PC-9 (cell line): ENCODE measurements at regions not wholly inside any gene's neighbourhood (a gene's known extent, or its start where the extent isn't known, plus 50 kb on each side); places are given as distances from the start of the nearest gene placed in this dataset.

ENCODE experiments used
- BruUV-seq: library from RNA; stranded (reverse); fragments of 400-500 nt; replicated peaks from 2 replicates; lab custom pipeline; 2021; lab: Mats Ljungman, UMichigan
- CTCF ChIA-PET: fragments of 300-600 bp; sonication (Branson Sonifier 250); formaldehyde crosslinking; loops from one replicate; lab custom pipeline; 2022; ENCODE audit warnings: antibody characterized with exemption; lab: Charles Lee
- POLR2A ChIA-PET: fragments of 300-600 bp; sonication (Branson Sonifier 250); formaldehyde crosslinking; loops from one replicate; lab custom pipeline; 2022; ENCODE audit warnings: antibody characterized with exemption; ENCODE audit not compliant: unreplicated experiment; lab: Charles Lee
- DNase-seq, 2 experiments: peaks; one replicate each; pipeline versions ENCODE4 v3.0.0 to v3.0.0-alpha.2; 2015 to 2022; ENCODE audit warnings: mixed read lengths in 1 of 2
- H2AFZ ChIP-seq: fragments of 200-600 bp; sonication (generic); 2 replicates; pipeline ENCODE4 v1.8.1; 2017; ENCODE audit warnings: antibody characterized with exemption
- H3F3A ChIP-seq: fragments of 200-600 bp; sonication (generic); 2 replicates; pipeline ENCODE4 v1.8.1; 2017; ENCODE audit warnings: antibody characterized with exemption, mild to moderate bottlenecking, low read depth; ENCODE audit not compliant: insufficient read depth
- H3K27ac ChIP-seq: fragments of 200-600 bp; sonication (generic); 2 replicates; pipeline ENCODE4 v1.6.1; 2016; ENCODE audit warnings: mixed run types
- H3K27me3 ChIP-seq: fragments of 200-600 bp; sonication (generic); 2 replicates; pipeline ENCODE4 v1.6.1; 2016; ENCODE audit warnings: low read depth, mixed run types; ENCODE audit not compliant: insufficient read depth
- H3K36me3 ChIP-seq: fragments of 200-600 bp; sonication (generic); 2 replicates; pipeline ENCODE4 v1.6.1; 2016; ENCODE audit warnings: low read depth, mixed run types
- H3K4me1 ChIP-seq: fragments of 200-600 bp; sonication (generic); replicated peaks from 2 replicates; pipeline ENCODE4 v1.6.1; 2016; ENCODE audit warnings: mixed run types; ENCODE audit not compliant: insufficient read depth
- H3K4me2 ChIP-seq: fragments of 200-600 bp; sonication (generic); 2 replicates; pipeline ENCODE4 v1.6.1; 2017; ENCODE audit warnings: mixed run types
- H3K4me3 ChIP-seq: fragments of 200-600 bp; sonication (generic); 2 replicates; pipeline ENCODE4 v1.6.1; 2016; ENCODE audit warnings: mixed run types
- H3K79me2 ChIP-seq: fragments of 200-600 bp; sonication (generic); 2 replicates; pipeline ENCODE4 v1.6.1; 2017; ENCODE audit warnings: low read depth, mixed run types
- H3K9me2 ChIP-seq: fragments of 200-600 bp; sonication (generic); 2 replicates; pipeline ENCODE4 v1.8.1; 2017; ENCODE audit warnings: mild to moderate bottlenecking; ENCODE audit not compliant: insufficient read depth
- H3K9me3 ChIP-seq: fragments of 200-600 bp; sonication (generic); 2 replicates; pipeline ENCODE4 v1.8.1; 2016; ENCODE audit warnings: low read depth; ENCODE audit not compliant: insufficient read depth
- H4K20me1 ChIP-seq: fragments of 200-600 bp; sonication (generic); 2 replicates; pipeline ENCODE4 v1.8.1; 2017; ENCODE audit not compliant: insufficient read depth
- CTCF ChIP-seq: fragments of 200-600 bp; sonication (generic); conservative IDR thresholded peaks from 2 replicates; pipeline ENCODE4 v1.6.1; 2017; ENCODE audit warnings: mixed run types, antibody characterized with exemption, mild to moderate bottlenecking, moderate library complexity
- EZH2 ChIP-seq: fragments of 200-600 bp; sonication (generic); IDR thresholded peaks from 2 replicates; pipeline ENCODE4 v1.8.0; 2017; ENCODE audit warnings: antibody characterized with exemption, low read depth
- intact Hi-C: fragments of 100-400 bp; cut with micrococcal nuclease; formaldehyde crosslinking; loops from one replicate; pipeline ENCODE4 v1.10.0; 2022; ENCODE audit not compliant: unreplicated experiment

- ChIA-PET POLR2A (no interaction called here), CTCF (no interaction called here)
- H4K20me1 ChIP-seq = no peaks in the 10 kb centered on the region
- H3K9me3 ChIP-seq = no peaks in the 10 kb centered on the region
- no peaks in the 10 kb centered on the region for H3K79me2 ChIP-seq
- no peaks in the 10 kb centered on the region for H3K9me2 ChIP-seq
- H3K4me1 ChIP-seq = peaks cover 30% of the 10 kb centered on the region
- no peak for TF ChIP-seq CTCF
- no peak for TF ChIP-seq EZH2
- no peaks in the 10 kb centered on the region for H3F3A ChIP-seq
- DNase-seq = no peak
- H3K36me3 ChIP-seq = no peaks in the 10 kb centered on the region
- peak overlapping the region; percentile 30; the same call in 1 of the 2 replicates for H3K4me2 ChIP-seq
- no peak overlapping the region for H2AFZ ChIP-seq
- no TSS peak for BruUV-seq
- intact Hi-C loops = no loop called here
- no peaks in the 10 kb centered on the region for H3K27me3 ChIP-seq
- no peak overlapping the region for H3K4me3 ChIP-seq
- H3K27ac ChIP-seq = no peak overlapping the region
These were observed 50.0 kb upstream of the ABLIM1 start for GRCh38 chr10:114708084-114708483.

GRCh38 chr10:114708717-114709335, 50.8 kb upstream of the ABLIM1 start:
- CTCF ChIA-PET = interaction anchor here (0.6 to 1.0 kb wide), 3 partner anchors 12 to 237 kb away, joined by 3 to 4 read pairs (median 3); no protein-coding TSS in a partner anchor
- DNase-seq = peak; percentile 34 to 92
- Histone ChIP-seq H3K27ac (0 out of 2 replicates have a peak overlapping the region, but pooled peaks have one; percentile 9), H3K79me2 (no peaks in the 10 kb centered on the region), H3K27me3 (no peaks in the 10 kb centered on the region), H3K4me2 (peak overlapping the region; percentile 30), H3F3A (peaks cover 1% of the 10 kb centered on the region; the same call in 1 of the 2 replicates), H3K9me3 (no peaks in the 10 kb centered on the region), H3K4me1 (peaks cover 34% of the 10 kb centered on the region), H2AFZ (no peak overlapping the region), H3K4me3 (no peak overlapping the region), H3K36me3 (no peaks in the 10 kb centered on the region), H3K9me2 (no peaks in the 10 kb centered on the region), H4K20me1 (no peaks in the 10 kb centered on the region)
- intact Hi-C loops = no loop called here
- BruUV-seq = no TSS peak
- POLR2A ChIA-PET = interaction anchor here (0.6 kb wide), 3 partner anchors 80 to 112 kb away, joined by 4 to 6 read pairs (median 4); no protein-coding TSS in a partner anchor
- no peak for TF ChIP-seq CTCF
- no peak for TF ChIP-seq EZH2

GRCh38 chr10:114709984-114710383, 51.9 kb upstream of the ABLIM1 start:
- H4K20me1 ChIP-seq = no peaks in the 10 kb centered on the region
- DNase-seq = peak in 1 of 2 experiments; percentile 48
- no peak overlapping the region for H3K4me3 ChIP-seq
- H2AFZ ChIP-seq = no peak overlapping the region
- peaks cover 44% of the 10 kb centered on the region for H3K4me1 ChIP-seq
- H3K27ac ChIP-seq = no peak overlapping the region
- H3K79me2 ChIP-seq = no peaks in the 10 kb centered on the region
- CTCF ChIA-PET = no interaction called here
- H3K4me2 ChIP-seq = no peak overlapping the region
- no peak for TF ChIP-seq EZH2
- TF ChIP-seq CTCF = no peak
- POLR2A ChIA-PET = no interaction called here
- H3K27me3 ChIP-seq = no peaks in the 10 kb centered on the region
- intact Hi-C loops = loop anchor here (5.0 kb wide), 1 partner anchor 57 kb away; no protein-coding TSS in a partner anchor
- BruUV-seq = no TSS peak
- no peaks in the 10 kb centered on the region for H3K36me3 ChIP-seq
- no peaks in the 10 kb centered on the region for H3K9me3 ChIP-seq
- no peaks in the 10 kb centered on the region for H3K9me2 ChIP-seq
- H3F3A ChIP-seq = peaks cover 7% of the 10 kb centered on the region; the same call in 1 of the 2 replicates
